GM18951 (cell line): ENCODE measurements at regions not wholly inside any gene's neighbourhood (a gene's known extent, or its start where the extent isn't known, plus 50 kb on each side); places are given as distances from the start of the nearest gene placed in this dataset.
"Not testable (repeated sequence)": the region's sequence is repeated elsewhere in the genome, so short reads cannot be mapped to it uniquely, and the experiment has no call there.

Experiments
- POLR2A ChIP-seq: IDR thresholded peaks from 4 replicates; pipeline ENCODE4 v1.6.1; 2011; ENCODE audit warnings: mild to moderate bottlenecking; ENCODE audit not compliant: insufficient read length, insufficient read depth; ENCODE audit errors: extremely low read depth
- in situ Hi-C: fragments of 300-500 bp; cut with MboI; formaldehyde crosslinking; loops from one replicate; pipeline ENCODE4 v1.12.0; 2022; ENCODE audit warnings: low sequenced_read_pairs, mixed read lengths, inconsistent platforms; ENCODE audit not compliant: unreplicated experiment

DNA sequence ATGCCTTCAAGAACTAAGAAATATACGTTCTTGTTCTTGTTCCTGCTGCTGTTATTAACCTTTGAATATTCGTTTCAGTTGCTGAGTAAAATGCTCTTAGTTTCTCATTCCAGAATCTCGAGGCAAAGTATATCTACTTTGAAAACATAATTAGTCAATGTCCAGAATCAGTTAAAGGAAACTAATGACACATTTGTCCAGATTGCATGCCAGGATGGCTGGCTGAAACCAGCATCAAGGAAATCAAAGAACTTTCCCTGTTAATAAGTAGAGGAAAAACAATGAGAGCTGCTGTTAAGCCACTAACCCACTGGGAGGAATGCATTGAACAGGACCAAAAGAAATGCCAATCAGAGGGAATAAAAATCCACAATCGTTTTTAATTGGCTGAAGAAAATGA is 196.9 kb downstream of the ALDH8A1 start:
- no peak for TF ChIP-seq POLR2A
- in situ Hi-C loops, result no loop called here

DNA sequence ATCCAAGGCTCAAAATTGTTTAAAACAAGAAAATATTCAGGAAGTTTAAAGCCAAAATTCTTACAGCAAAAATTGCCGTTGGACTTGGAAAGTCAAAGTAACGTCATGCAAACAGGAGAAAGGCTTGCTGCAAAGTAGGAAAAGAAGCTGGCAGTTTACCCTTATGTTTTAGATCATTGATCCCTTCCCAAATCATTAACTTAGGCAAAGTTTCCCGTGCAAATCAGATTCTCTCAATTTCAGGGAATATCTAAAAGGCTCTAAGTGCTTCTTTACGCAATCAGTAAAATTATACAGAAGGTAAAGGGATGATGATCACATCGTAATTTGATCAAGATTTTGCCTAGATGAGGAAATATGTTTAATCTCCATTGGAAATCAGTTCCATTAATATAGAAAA is 197.5 kb downstream of the ALDH8A1 start:
- in situ Hi-C loops, result no loop called here
- TF ChIP-seq POLR2A, result no peak

DNA sequence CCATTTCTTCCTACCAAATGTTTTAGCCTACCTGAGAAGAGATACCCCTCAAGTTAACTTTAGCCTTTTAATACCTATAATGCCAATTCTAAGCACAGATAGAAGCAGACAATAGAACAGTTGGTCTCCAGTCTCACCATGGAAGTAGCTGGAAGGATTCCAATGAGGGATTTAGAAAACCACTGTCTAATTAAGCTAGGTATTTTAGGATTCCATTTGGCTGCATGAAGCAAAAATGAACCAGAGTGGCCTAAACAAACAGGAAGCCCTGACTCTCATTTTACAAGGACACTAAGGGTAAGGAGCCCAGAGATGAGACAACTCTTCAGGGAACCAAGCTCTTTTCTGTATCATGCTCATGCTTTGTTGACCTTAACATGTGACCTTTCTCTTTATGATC is 199.2 kb downstream of the ALDH8A1 start:
- in situ Hi-C loops, result no loop called here
- TF ChIP-seq POLR2A, result no peak

GRCh38 chr6:134748484-134748883 is 201.4 kb downstream of the ALDH8A1 start:
- in situ Hi-C loops, result no loop called here
- no peak for TF ChIP-seq POLR2A

DNA sequence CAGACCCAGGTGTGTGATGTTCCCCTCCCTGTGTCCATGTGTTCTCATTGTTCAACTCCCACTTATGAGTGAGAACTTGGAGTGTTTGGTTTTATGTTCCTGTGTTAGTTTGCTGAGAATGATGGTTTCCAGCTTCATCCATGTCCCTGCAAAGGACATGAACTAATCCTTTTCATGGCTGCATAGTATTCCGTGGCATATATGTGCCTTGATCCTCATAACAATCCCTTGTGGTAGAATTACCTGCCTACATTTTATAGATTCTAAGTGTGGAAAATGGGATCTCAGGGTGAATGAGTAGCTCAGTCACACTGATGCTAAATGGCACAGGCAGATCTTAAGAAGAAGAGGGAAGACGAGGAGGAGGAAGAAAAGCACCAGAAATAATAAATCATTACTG is 202.7 kb downstream of the ALDH8A1 start:
- in situ Hi-C loops, result not testable (repeated sequence)

- in situ Hi-C loops, result no loop called here
Observed at GRCh38 chr6:134746140-134746539, 203.8 kb downstream of the ALDH8A1 start.

DNA sequence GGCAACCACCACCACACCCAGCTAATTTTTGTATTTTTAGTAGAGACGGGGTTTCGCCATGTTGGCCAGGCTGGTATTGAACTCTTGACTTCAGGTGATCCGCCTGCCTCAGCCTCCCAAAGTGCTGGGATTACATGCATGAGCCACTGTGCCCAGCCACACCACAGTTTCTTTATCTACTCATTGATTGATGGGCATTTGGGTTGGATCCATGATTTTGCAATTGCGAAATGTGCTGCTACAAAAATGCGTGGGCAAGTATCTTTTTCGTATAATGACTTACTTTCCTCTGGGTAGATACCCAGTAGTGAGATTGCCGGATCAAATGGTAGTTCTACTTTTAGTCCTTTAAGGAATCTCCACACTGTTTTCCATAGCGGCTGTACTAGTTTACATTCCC is 204.7 kb downstream of the ALDH8A1 start:
- in situ Hi-C loops, result not testable (repeated sequence)

More at GRCh38 chr6:134746140-134746539, 203.8 kb downstream of the ALDH8A1 start:
- TF ChIP-seq POLR2A, result no peak

DNA sequence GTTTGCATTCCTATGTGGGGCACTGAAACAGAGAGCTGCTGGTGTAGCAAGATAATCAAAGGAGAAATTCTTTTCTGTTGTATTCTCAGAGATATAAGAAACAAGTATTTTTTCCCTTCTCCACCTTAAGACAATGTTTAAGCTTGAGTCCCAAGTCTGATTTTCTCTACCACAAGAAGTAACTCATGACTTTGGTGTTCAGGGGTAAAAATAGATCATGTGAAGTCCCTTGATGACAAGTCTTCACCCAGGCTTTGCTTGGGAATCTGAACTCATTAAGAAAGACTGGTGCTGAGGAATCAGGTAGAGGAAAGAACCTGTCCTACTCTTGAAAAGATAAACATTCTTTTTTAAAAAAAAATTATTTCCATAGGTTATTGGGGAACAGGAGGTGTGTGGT is 205.6 kb downstream of the ALDH8A1 start:
- no peak for TF ChIP-seq POLR2A
- in situ Hi-C loops, result no loop called here

- in situ Hi-C loops, result no loop called here
- TF ChIP-seq POLR2A, result no peak
Observed at GRCh38 chr6:134741200-134741536, 208.7 kb downstream of the ALDH8A1 start.

GRCh38 chr6:134740473-134741199 is 209.3 kb downstream of the ALDH8A1 start:
- in situ Hi-C loops, result no loop called here

GRCh38 chr6:134740027-134740373 is 209.9 kb downstream of the ALDH8A1 start:
- no peak for TF ChIP-seq POLR2A
- in situ Hi-C loops, result no loop called here

More at GRCh38 chr6:134740473-134741199, 209.3 kb downstream of the ALDH8A1 start:
- no peak for TF ChIP-seq POLR2A

DNA sequence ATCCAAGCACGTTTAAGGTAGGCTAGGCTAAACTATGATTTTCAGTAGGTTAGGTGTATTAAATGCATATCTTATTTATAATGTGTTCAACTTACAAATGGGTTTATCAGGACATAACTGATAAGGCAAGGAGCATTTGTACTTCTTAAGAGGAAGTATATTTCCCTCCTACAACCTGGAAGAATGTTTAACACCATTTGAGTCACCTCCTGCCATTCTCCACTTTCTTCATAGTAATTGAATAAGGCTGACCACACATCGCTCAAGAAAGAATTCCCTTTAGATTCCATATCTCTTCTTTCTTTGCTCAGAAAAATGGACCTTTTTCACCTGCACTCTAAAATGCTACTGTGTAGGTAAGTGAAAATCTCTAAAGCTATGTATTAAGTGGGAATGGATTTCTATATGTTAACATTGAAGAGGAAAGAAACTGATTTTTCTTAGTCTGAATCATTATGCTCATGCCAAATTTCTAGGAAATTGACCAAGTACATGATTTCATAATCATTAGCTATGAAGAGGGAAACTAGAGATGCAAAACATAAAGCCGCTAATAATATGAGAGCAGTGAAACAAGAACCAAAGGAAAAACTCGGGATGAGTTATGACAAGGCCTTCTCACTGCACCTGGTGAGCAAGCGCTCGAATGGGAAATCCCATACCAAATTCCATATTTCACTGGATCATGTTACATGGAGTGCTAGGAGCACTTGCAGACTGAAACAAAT is 210.4 kb downstream of the ALDH8A1 start:
- in situ Hi-C loops, result no loop called here

GRCh38 chr6:134738211-134738885 is 211.6 kb downstream of the ALDH8A1 start:
- in situ Hi-C loops, result no loop called here
- TF ChIP-seq POLR2A, result no peak

More for the DNA sequence above, 210.4 kb downstream of the ALDH8A1 start:
- no peak for TF ChIP-seq POLR2A

- in situ Hi-C loops, result no loop called here
- no peak for TF ChIP-seq POLR2A
Observed at GRCh38 chr6:134735461-134735860, 214.4 kb downstream of the ALDH8A1 start.
